Esophagus muscularis mucosa (tissue), 2 donors: ENCODE measurements at regions not wholly inside any gene's neighbourhood (a gene's known extent, or its start where the extent isn't known, plus 50 kb on each side); places are given as distances from the start of the nearest gene placed in this dataset.

Experiments used
- POLR2A ChIP-seq: fragments of 450-650 bp; IDR thresholded peaks from one replicate; pipeline ENCODE4 v1.6.1; 2017; ENCODE audit warnings: antibody characterized with exemption, moderate library complexity, mild to moderate bottlenecking, low read depth
- POLR2AphosphoS5 ChIP-seq, 2 donors: sonication (generic); formaldehyde crosslinking; IDR thresholded peaks; one replicate each; pipeline ENCODE4 v1.6.1; 2017; ENCODE audit warnings: antibody characterized with exemption in 2 of 2

GRCh38 chrX:45404206-45404605, 203.5 kb upstream of the DIPK2B start:
- TF ChIP-seq POLR2A (no peak), POLR2AphosphoS5 (IDR thresholded peaks at IDR 0.05) (no peak)
